A673 (cell line): ENCODE measurements at regions not wholly inside any gene's neighbourhood (a gene's known extent, or its start where the extent isn't known, plus 50 kb on each side); places are given as distances from the start of the nearest gene placed in this dataset.

Experiments
- BruUV-seq: library from RNA; stranded (reverse); fragments of 400-500 nt; replicated peaks from 2 replicates; lab custom pipeline; 2021; lab: Mats Ljungman, UMichigan
- CTCF ChIA-PET: fragments of 300-600 bp; sonication (Branson Sonifier 250); formaldehyde crosslinking; loops from one replicate; lab custom pipeline; 2022; ENCODE audit warnings: antibody characterized with exemption; lab: Charles Lee
- POLR2A ChIA-PET: fragments of 300-600 bp; sonication (Branson Sonifier 250); formaldehyde crosslinking; loops from one replicate; lab custom pipeline; 2022; ENCODE audit warnings: antibody characterized with exemption; ENCODE audit not compliant: low non-redundant PET; lab: Charles Lee
- DNase-seq: peaks from one replicate; pipeline ENCODE4 v3.0.0-alpha.2; 2015; ENCODE audit warnings: low spot score
- H3K27ac ChIP-seq: fragments of 200-600 bp; sonication (generic); 2 replicates; pipeline ENCODE4 v1.5.1; 2016; ENCODE audit warnings: mixed run types, low read depth, mild to moderate bottlenecking, mixed read lengths, antibody characterized with exemption, low read length; ENCODE audit not compliant: poor library complexity, severe bottlenecking
- H3K27me3 ChIP-seq: fragments of 200-600 bp; sonication (generic); replicated peaks from 2 replicates; pipeline ENCODE4 v1.6.1; 2017; ENCODE audit warnings: mixed run types, low read depth, mild to moderate bottlenecking, mixed read lengths, antibody characterized with exemption, low read length; ENCODE audit not compliant: insufficient read depth, poor library complexity
- H3K36me3 ChIP-seq: fragments of 200-600 bp; sonication (generic); 2 replicates; pipeline ENCODE4 v1.6.1; 2016; ENCODE audit warnings: mixed run types, mild to moderate bottlenecking, mixed read lengths, antibody characterized with exemption, low read length; ENCODE audit not compliant: insufficient read depth, poor library complexity, severe bottlenecking
- H3K4me1 ChIP-seq: fragments of 200-600 bp; sonication (generic); 2 replicates; pipeline ENCODE4 v1.6.1; 2017; ENCODE audit warnings: mixed run types, mild to moderate bottlenecking, mixed read lengths, antibody characterized with exemption, low read length; ENCODE audit not compliant: insufficient read depth, poor library complexity, severe bottlenecking
- H3K4me3 ChIP-seq: fragments of 200-600 bp; sonication (generic); 2 replicates; pipeline ENCODE4 v1.5.1; 2016; ENCODE audit warnings: low read depth, mixed run types, mild to moderate bottlenecking, mixed read lengths, low read length; ENCODE audit not compliant: poor library complexity, severe bottlenecking
- H3K9me3 ChIP-seq: fragments of 200-600 bp; sonication (generic); 2 replicates; pipeline ENCODE4 v1.6.1; 2016; ENCODE audit warnings: mixed run types, low read depth, mild to moderate bottlenecking, mixed read lengths, antibody characterized with exemption, low read length; ENCODE audit not compliant: poor library complexity, severe bottlenecking
- EZH2 ChIP-seq: fragments of 200-600 bp; sonication (generic); IDR thresholded peaks from 2 replicates; pipeline ENCODE4 v1.6.1; 2017; ENCODE audit warnings: borderline replicate concordance, low read depth, mild to moderate bottlenecking, mixed read lengths, antibody characterized with exemption, low read length; ENCODE audit not compliant: poor library complexity, severe bottlenecking
- intact Hi-C: fragments of 100-400 bp; cut with micrococcal nuclease; formaldehyde crosslinking; loops from one replicate; pipeline ENCODE4 v1.10.0; 2022; ENCODE audit not compliant: unreplicated experiment
- TF ChIP-seq, protein P1 (sequence below): fragments of 300-800, 200-600 bp; sonication (generic); conservative IDR thresholded peaks from 2 replicates; pipeline ENCODE4 v1.5.1; 2017; ENCODE audit warnings: low read depth, mild to moderate bottlenecking, antibody characterized with exemption, low read length, moderate library complexity, mixed read lengths

GRCh38 chr20:60250251-60250650 lies 292.0 kb downstream of the CDH26 start:
- CTCF ChIA-PET: no interaction called here
- no peak overlapping the region for H3K27ac ChIP-seq
- POLR2A ChIA-PET: no interaction called here
- peaks cover 3% of the 10 kb centered on the region for H3K4me1 ChIP-seq
- H3K9me3 ChIP-seq: no peaks in the 10 kb centered on the region
- no peak for TF ChIP-seq EZH2
- TF ChIP-seq, protein P1, sequence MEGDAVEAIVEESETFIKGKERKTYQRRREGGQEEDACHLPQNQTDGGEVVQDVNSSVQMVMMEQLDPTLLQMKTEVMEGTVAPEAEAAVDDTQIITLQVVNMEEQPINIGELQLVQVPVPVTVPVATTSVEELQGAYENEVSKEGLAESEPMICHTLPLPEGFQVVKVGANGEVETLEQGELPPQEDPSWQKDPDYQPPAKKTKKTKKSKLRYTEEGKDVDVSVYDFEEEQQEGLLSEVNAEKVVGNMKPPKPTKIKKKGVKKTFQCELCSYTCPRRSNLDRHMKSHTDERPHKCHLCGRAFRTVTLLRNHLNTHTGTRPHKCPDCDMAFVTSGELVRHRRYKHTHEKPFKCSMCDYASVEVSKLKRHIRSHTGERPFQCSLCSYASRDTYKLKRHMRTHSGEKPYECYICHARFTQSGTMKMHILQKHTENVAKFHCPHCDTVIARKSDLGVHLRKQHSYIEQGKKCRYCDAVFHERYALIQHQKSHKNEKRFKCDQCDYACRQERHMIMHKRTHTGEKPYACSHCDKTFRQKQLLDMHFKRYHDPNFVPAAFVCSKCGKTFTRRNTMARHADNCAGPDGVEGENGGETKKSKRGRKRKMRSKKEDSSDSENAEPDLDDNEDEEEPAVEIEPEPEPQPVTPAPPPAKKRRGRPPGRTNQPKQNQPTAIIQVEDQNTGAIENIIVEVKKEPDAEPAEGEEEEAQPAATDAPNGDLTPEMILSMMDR: no peak
- no peak overlapping the region for H3K4me3 ChIP-seq
- no peaks in the 10 kb centered on the region for H3K36me3 ChIP-seq
- BruUV-seq: no TSS peak
- no peaks in the 10 kb centered on the region for H3K27me3 ChIP-seq
- intact Hi-C loops: no loop called here
- DNase-seq: no peak

DNA sequence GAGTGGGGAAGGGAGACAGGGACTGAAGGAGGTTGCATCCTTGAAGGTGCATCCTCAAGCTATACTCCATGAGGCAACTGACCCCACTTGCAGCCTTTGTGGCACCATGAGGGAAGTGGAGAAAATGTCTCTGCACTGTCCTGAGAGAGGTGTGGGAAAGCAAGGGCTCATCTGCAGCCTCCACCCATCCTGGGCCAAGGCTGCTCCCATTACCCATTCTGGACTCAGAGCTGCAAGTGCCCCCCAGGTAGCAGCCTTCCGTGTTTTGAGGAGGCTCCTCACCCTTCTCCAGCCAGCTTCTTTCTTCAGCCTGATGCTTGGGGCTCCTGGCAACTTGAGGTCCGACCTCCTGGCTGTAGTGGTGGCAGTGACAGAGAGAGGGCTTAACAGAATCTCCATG lies 294.6 kb downstream of the CDH26 start:
- Histone ChIP-seq H3K4me3 (no peak overlapping the region), H3K27me3 (no peaks in the 10 kb centered on the region), H3K27ac (no peak overlapping the region), H3K9me3 (no peaks in the 10 kb centered on the region), H3K4me1 (peaks cover 4% of the 10 kb centered on the region), H3K36me3 (no peaks in the 10 kb centered on the region)
- ChIA-PET CTCF (no interaction called here), POLR2A (no interaction called here)
- no TSS peak for BruUV-seq
- DNase-seq: no peak
- TF ChIP-seq, protein P1: no peak
- no peak for TF ChIP-seq EZH2
- intact Hi-C loops: no loop called here

DNA sequence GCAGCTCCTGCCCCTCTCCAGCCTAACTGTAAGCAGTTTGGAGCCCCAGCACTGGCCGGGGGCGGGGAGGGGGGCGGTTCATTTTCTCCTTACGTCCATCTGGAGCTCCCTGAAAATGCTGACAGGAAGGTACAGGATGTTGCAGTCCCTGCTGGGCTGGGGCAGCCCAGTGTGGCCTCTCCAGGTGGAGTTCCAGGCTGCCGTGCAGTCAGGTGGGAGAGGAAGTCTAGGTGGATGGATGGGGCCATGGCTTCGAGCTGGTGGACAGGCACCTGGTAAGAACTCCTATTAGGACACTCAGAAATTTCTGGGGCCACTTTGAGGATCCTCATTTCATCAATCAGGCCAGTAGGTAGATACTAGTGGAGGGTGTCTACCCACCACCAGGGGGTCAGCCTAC lies 295.2 kb downstream of the CDH26 start:
- Histone ChIP-seq H3K9me3 (no peaks in the 10 kb centered on the region), H3K27ac (no peak overlapping the region), H3K4me1 (peaks cover 4% of the 10 kb centered on the region), H3K36me3 (no peaks in the 10 kb centered on the region), H3K27me3 (peaks cover 3% of the 10 kb centered on the region), H3K4me3 (no peak overlapping the region)
- ChIA-PET POLR2A (no interaction called here), CTCF (no interaction called here)
- BruUV-seq: no TSS peak
- DNase-seq: no peak
- intact Hi-C loops: no loop called here
- TF ChIP-seq, protein P1: no peak
- TF ChIP-seq EZH2: no peak
